Glomerular endothelial cell (primary cell): ENCODE measurements at regions not wholly inside any gene's neighbourhood (a gene's known extent, or its start where the extent isn't known, plus 50 kb on each side); places are given as distances from the start of the nearest gene placed in this dataset.
"Not testable (repeated sequence)": the region's sequence is repeated elsewhere in the genome, so short reads cannot be mapped to it uniquely, and the experiment has no call there.

Experiments
- DNase-seq: peaks from one replicate; pipeline ENCODE4 v3.0.0-alpha.2; 2011; ENCODE audit warnings: low read depth, low spot score; ENCODE audit errors: extremely low read depth

GRCh38 chr2:238597638-238598528 lies 171.2 kb downstream of the ASB1 start:
- no peak for DNase-seq

- no peak for DNase-seq
Measured at GRCh38 chr2:238598802-238599530, 172.2 kb downstream of the ASB1 start.

- DNase-seq = no peak
Measured at GRCh38 chr2:238599549-238600505, 173.1 kb downstream of the ASB1 start.

- no peak for DNase-seq
Measured at GRCh38 chr2:238600506-238601432, 174.0 kb downstream of the ASB1 start.

GRCh38 chr2:238601433-238602222 lies 174.9 kb downstream of the ASB1 start:
- DNase-seq = no peak

- DNase-seq = no peak
Measured at GRCh38 chr2:238602223-238602960, 175.7 kb downstream of the ASB1 start.

GRCh38 chr2:238603596-238603995 lies 176.9 kb downstream of the ASB1 start:
- no peak for DNase-seq

GRCh38 chr2:238606311-238606710 lies 179.6 kb downstream of the ASB1 start:
- no peak for DNase-seq

- no peak for DNase-seq
Measured at GRCh38 chr2:238613610-238614009, 186.9 kb downstream of the ASB1 start.

- DNase-seq = no peak
Measured at GRCh38 chr2:238614376-238614775, 187.6 kb downstream of the ASB1 start.

- no peak for DNase-seq
Measured at GRCh38 chr2:238615187-238615586, 188.5 kb downstream of the ASB1 start.

- no peak for DNase-seq
Measured at GRCh38 chr2:238616681-238617080, 190.0 kb downstream of the ASB1 start.

GRCh38 chr2:238618494-238619283 lies 192.0 kb downstream of the ASB1 start:
- DNase-seq = not testable (repeated sequence)

GRCh38 chr2:238627899-238628298 lies 201.2 kb downstream of the ASB1 start:
- no peak for DNase-seq

GRCh38 chr2:238629064-238629463 lies 202.3 kb downstream of the ASB1 start:
- DNase-seq = no peak

- no peak for DNase-seq
Measured at GRCh38 chr2:238631491-238632180, 204.9 kb downstream of the ASB1 start.
